ACC112 (cell line): ENCODE measurements at regions not wholly inside any gene's neighbourhood (a gene's known extent, or its start where the extent isn't known, plus 50 kb on each side); places are given as distances from the start of the nearest gene placed in this dataset.

ENCODE experiments used
- H2AFZ ChIP-seq: fragments of 200-600 bp; sonication (generic); one replicate; pipeline ENCODE4 v1.6.0; 2017; ENCODE audit warnings: antibody characterized with exemption, low read length; ENCODE audit not compliant: unreplicated experiment
- H3K27ac ChIP-seq: fragments of 200-600 bp; sonication (generic); 2 replicates; pipeline ENCODE4 v1.5.1; 2014; ENCODE audit warnings: low read depth, mild to moderate bottlenecking, antibody characterized with exemption, low read length, moderate library complexity
- H3K27me3 ChIP-seq: fragments of 200-600 bp; sonication (generic); 2 replicates; pipeline ENCODE4 v1.6.1; 2014; ENCODE audit warnings: mild to moderate bottlenecking, antibody characterized with exemption, low read length, moderate library complexity, mixed read lengths; ENCODE audit not compliant: insufficient read depth
- H3K36me3 ChIP-seq: fragments of 200-600 bp; sonication (generic); 2 replicates; pipeline ENCODE4 v1.6.1; 2016; ENCODE audit warnings: mild to moderate bottlenecking, antibody characterized with exemption, low read length, moderate library complexity, mixed read lengths; ENCODE audit not compliant: insufficient read depth
- H3K4me1 ChIP-seq: fragments of 200-600 bp; sonication (generic); one replicate; pipeline ENCODE4 v1.6.1; 2016; ENCODE audit warnings: low read length, mixed read lengths; ENCODE audit not compliant: insufficient read depth, unreplicated experiment, control insufficient read depth
- H3K4me3 ChIP-seq: fragments of 200-600 bp; sonication (generic); 2 replicates; pipeline ENCODE4 v1.5.1; 2014; ENCODE audit warnings: mild to moderate bottlenecking, low read depth, low read length
- H3K79me2 ChIP-seq: fragments of 200-600 bp; sonication (generic); one replicate; pipeline ENCODE4 v1.6.0; 2016; ENCODE audit warnings: low read length; ENCODE audit not compliant: control insufficient read depth, unreplicated experiment, insufficient read depth

GRCh38 chr7:25788961-25789620 lies 362.9 kb upstream of the NFE2L3 start:
- Histone ChIP-seq H3K79me2 (no peaks in the 10 kb centered on the region), H3K4me1 (no peaks in the 10 kb centered on the region), H2AFZ (no peak overlapping the region), H3K36me3 (no peaks in the 10 kb centered on the region), H3K4me3 (no peak overlapping the region), H3K27ac (no peak overlapping the region), H3K27me3 (no peaks in the 10 kb centered on the region)

- H3K79me2 ChIP-seq: no peaks in the 10 kb centered on the region
- no peak overlapping the region for H3K4me3 ChIP-seq
- H2AFZ ChIP-seq: no peak overlapping the region
- H3K4me1 ChIP-seq: no peaks in the 10 kb centered on the region
- no peaks in the 10 kb centered on the region for H3K36me3 ChIP-seq
- no peaks in the 10 kb centered on the region for H3K27me3 ChIP-seq
- no peak overlapping the region for H3K27ac ChIP-seq
Measured at GRCh38 chr7:25789701-25790640, 362.0 kb upstream of the NFE2L3 start.

GRCh38 chr7:25790963-25791362 lies 361.0 kb upstream of the NFE2L3 start:
- H2AFZ ChIP-seq: no peak overlapping the region
- H3K79me2 ChIP-seq: no peaks in the 10 kb centered on the region
- no peak overlapping the region for H3K27ac ChIP-seq
- peaks cover 2% of the 10 kb centered on the region for H3K4me1 ChIP-seq
- no peaks in the 10 kb centered on the region for H3K36me3 ChIP-seq
- no peak overlapping the region for H3K4me3 ChIP-seq
- H3K27me3 ChIP-seq: no peaks in the 10 kb centered on the region

GRCh38 chr7:25792586-25792985 lies 359.4 kb upstream of the NFE2L3 start:
- Histone ChIP-seq H3K79me2 (no peaks in the 10 kb centered on the region), H3K4me3 (no peak overlapping the region), H3K27ac (no peak overlapping the region), H3K27me3 (no peaks in the 10 kb centered on the region), H2AFZ (no peak overlapping the region), H3K36me3 (no peaks in the 10 kb centered on the region), H3K4me1 (peaks cover 3% of the 10 kb centered on the region)

GRCh38 chr7:25795824-25796235 lies 356.2 kb upstream of the NFE2L3 start:
- Histone ChIP-seq H3K27me3 (no peaks in the 10 kb centered on the region), H3K79me2 (no peaks in the 10 kb centered on the region), H3K4me1 (peaks cover 3% of the 10 kb centered on the region), H3K4me3 (peak overlapping the region; percentile 49; the same call in 1 of the 2 replicates), H3K27ac (no peak overlapping the region), H2AFZ (no peak overlapping the region), H3K36me3 (no peaks in the 10 kb centered on the region)

GRCh38 chr7:25798344-25798743 lies 353.7 kb upstream of the NFE2L3 start:
- H3K27me3 ChIP-seq: no peaks in the 10 kb centered on the region
- H3K27ac ChIP-seq: no peak overlapping the region
- no peak overlapping the region for H3K4me3 ChIP-seq
- no peaks in the 10 kb centered on the region for H3K36me3 ChIP-seq
- peaks cover 3% of the 10 kb centered on the region for H3K4me1 ChIP-seq
- no peaks in the 10 kb centered on the region for H3K79me2 ChIP-seq
- no peak overlapping the region for H2AFZ ChIP-seq

GRCh38 chr7:25801214-25801613 lies 350.8 kb upstream of the NFE2L3 start:
- no peaks in the 10 kb centered on the region for H3K36me3 ChIP-seq
- H3K4me3 ChIP-seq: no peak overlapping the region
- no peaks in the 10 kb centered on the region for H3K79me2 ChIP-seq
- no peaks in the 10 kb centered on the region for H3K4me1 ChIP-seq
- H3K27me3 ChIP-seq: peaks cover 3% of the 10 kb centered on the region; the same call in 1 of the 2 replicates
- H2AFZ ChIP-seq: no peak overlapping the region
- H3K27ac ChIP-seq: no peak overlapping the region

- Histone ChIP-seq H3K36me3 (no peaks in the 10 kb centered on the region), H3K4me3 (no peak overlapping the region), H3K27me3 (peaks cover 3% of the 10 kb centered on the region; the same call in 1 of the 2 replicates)
Measured at GRCh38 chr7:25802057-25802456, 349.9 kb upstream of the NFE2L3 start.

GRCh38 chr7:25802473-25802872 lies 349.5 kb upstream of the NFE2L3 start:
- Histone ChIP-seq H3K27me3 (peaks cover 3% of the 10 kb centered on the region; the same call in 1 of the 2 replicates), H3K79me2 (no peaks in the 10 kb centered on the region), H3K4me1 (no peaks in the 10 kb centered on the region), H3K27ac (no peak overlapping the region), H2AFZ (no peak overlapping the region), H3K4me3 (no peak overlapping the region), H3K36me3 (no peaks in the 10 kb centered on the region)

More at GRCh38 chr7:25802057-25802456, 349.9 kb upstream of the NFE2L3 start:
- no peak overlapping the region for H3K27ac ChIP-seq
- no peaks in the 10 kb centered on the region for H3K4me1 ChIP-seq
- H3K79me2 ChIP-seq: no peaks in the 10 kb centered on the region
- no peak overlapping the region for H2AFZ ChIP-seq

- no peaks in the 10 kb centered on the region for H3K4me1 ChIP-seq
- no peak overlapping the region for H2AFZ ChIP-seq
Measured at GRCh38 chr7:25803117-25803887, 348.7 kb upstream of the NFE2L3 start.

More at GRCh38 chr7:25803117-25803887, 348.7 kb upstream of the NFE2L3 start:
- H3K4me3 ChIP-seq: no peak overlapping the region
- H3K36me3 ChIP-seq: no peaks in the 10 kb centered on the region
- no peaks in the 10 kb centered on the region for H3K79me2 ChIP-seq
- H3K27me3 ChIP-seq: peaks cover 8% of the 10 kb centered on the region
- no peak overlapping the region for H3K27ac ChIP-seq
